ENCODE measurements at regions not wholly inside any gene's neighbourhood (a gene's known extent, or its start where the extent isn't known, plus 50 kb on each side); places are given as distances from the start of the nearest gene placed in this dataset.

- no peaks in the 10 kb centered on the region for H3K9me3 ChIP-seq (ENCODE audit: control insufficient read depth, insufficient read depth, low read length)
- no peaks in the 10 kb centered on the region for H3K27me3 ChIP-seq (ENCODE audit: control insufficient read depth, low read length)
- no peaks in the 10 kb centered on the region for H3K9me2 ChIP-seq (replicated peaks; ENCODE audit: control insufficient read depth, low read length)
- TF ChIP-seq CTCF (IDR thresholded peaks at IDR 0.05; ENCODE audit: low read depth, low read length, poor library complexity, severe bottlenecking) = no peak
- TF ChIP-seq EZH2phosphoT487 (IDR thresholded peaks at IDR 0.05; ENCODE audit: borderline replicate concordance, low read length) = no peak
- no peaks in the 10 kb centered on the region for H3K4me1 ChIP-seq (ENCODE audit: control insufficient read depth, low read length)
- no peaks in the 10 kb centered on the region for H3K79me2 ChIP-seq (ENCODE audit: control insufficient read depth, low read length)
- no peak overlapping the region for H3K4me2 ChIP-seq (ENCODE audit: low read length)
- no peaks in the 10 kb centered on the region for H4K20me1 ChIP-seq (ENCODE audit: control insufficient read depth, insufficient read depth, low read depth, low read length)
- H3K27ac ChIP-seq (ENCODE audit: low read depth, low read length) = no peak overlapping the region
- no peaks in the 10 kb centered on the region for H3F3A ChIP-seq (ENCODE audit: control insufficient read depth, insufficient read depth)
- H3K4me3 ChIP-seq (ENCODE audit: low read length) = no peak overlapping the region
- no peaks in the 10 kb centered on the region for H3K36me3 ChIP-seq (ENCODE audit: control insufficient read depth, low read length)
Observed at GRCh38 chr5:58041884-58042283, 418.0 kb downstream of the PLK2 start.

DNA sequence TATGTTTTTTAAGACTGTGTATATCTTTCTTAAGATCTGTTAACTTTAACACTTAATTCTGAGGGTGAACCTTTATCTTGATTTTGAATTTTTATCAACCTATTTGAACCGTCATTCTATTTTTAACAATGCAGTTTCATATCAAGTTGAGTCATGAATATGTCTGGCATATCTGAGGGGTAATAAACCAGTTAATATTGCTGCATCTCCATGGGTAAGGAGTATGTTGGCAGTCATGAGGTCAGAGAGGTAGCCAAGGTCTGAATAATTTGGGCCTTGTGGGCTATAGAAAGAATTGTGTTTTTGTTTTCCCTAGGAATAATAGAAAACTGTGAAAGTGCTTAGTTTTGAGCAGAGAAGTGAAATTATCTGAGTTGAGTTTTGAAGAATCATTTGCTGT, 419.0 kb downstream of the PLK2 start:
- H3F3A ChIP-seq (ENCODE audit: control insufficient read depth, insufficient read depth) = no peaks in the 10 kb centered on the region
- H3K4me1 ChIP-seq (ENCODE audit: control insufficient read depth, low read length) = no peaks in the 10 kb centered on the region
- H3K9me3 ChIP-seq (ENCODE audit: control insufficient read depth, insufficient read depth, low read length) = no peaks in the 10 kb centered on the region
- H3K36me3 ChIP-seq (ENCODE audit: control insufficient read depth, low read length) = no peaks in the 10 kb centered on the region
- no peaks in the 10 kb centered on the region for H3K9me2 ChIP-seq (replicated peaks; ENCODE audit: control insufficient read depth, low read length)
- no peak overlapping the region for H3K27ac ChIP-seq (ENCODE audit: low read depth, low read length)
- no peaks in the 10 kb centered on the region for H4K20me1 ChIP-seq (ENCODE audit: control insufficient read depth, insufficient read depth, low read depth, low read length)
- no peak overlapping the region for H3K4me3 ChIP-seq (ENCODE audit: low read length)
- no peaks in the 10 kb centered on the region for H3K79me2 ChIP-seq (ENCODE audit: control insufficient read depth, low read length)
- no peak overlapping the region for H3K4me2 ChIP-seq (ENCODE audit: low read length)
- TF ChIP-seq CTCF (IDR thresholded peaks at IDR 0.05; ENCODE audit: low read depth, low read length, poor library complexity, severe bottlenecking) = no peak
- TF ChIP-seq EZH2phosphoT487 (IDR thresholded peaks at IDR 0.05; ENCODE audit: borderline replicate concordance, low read length) = no peak
- no peaks in the 10 kb centered on the region for H3K27me3 ChIP-seq (ENCODE audit: control insufficient read depth, low read length)

DNA sequence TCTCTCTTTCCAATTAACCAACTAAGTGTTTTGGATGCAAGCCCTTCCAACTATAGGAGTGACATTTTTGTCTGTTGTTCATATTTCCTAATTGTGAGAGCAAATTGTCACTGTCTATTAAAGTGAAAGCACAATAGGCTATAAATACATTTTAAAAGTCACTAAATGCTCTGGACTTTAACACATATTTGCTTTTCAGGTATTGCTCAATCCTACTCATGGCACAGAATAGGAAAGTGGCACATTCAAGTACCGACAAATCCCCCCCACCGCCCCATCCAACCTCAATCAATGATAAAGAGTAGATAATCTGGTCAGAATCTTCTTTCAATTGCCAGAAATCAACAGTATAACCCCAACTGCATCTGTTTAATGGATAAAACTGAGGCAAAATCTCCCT, 419.8 kb downstream of the PLK2 start:
- no peaks in the 10 kb centered on the region for H3K4me1 ChIP-seq (ENCODE audit: control insufficient read depth, low read length)
- H3K9me3 ChIP-seq (ENCODE audit: control insufficient read depth, insufficient read depth, low read length) = no peaks in the 10 kb centered on the region
- no peak overlapping the region for H3K4me2 ChIP-seq (ENCODE audit: low read length)

More for the DNA sequence above, 419.8 kb downstream of the PLK2 start:
- no peaks in the 10 kb centered on the region for H3F3A ChIP-seq (ENCODE audit: control insufficient read depth, insufficient read depth)
- no peak overlapping the region for H3K4me3 ChIP-seq (ENCODE audit: low read length)
- no peak for TF ChIP-seq EZH2phosphoT487 (IDR thresholded peaks at IDR 0.05; ENCODE audit: borderline replicate concordance, low read length)
- no peak for TF ChIP-seq CTCF (IDR thresholded peaks at IDR 0.05; ENCODE audit: low read depth, low read length, poor library complexity, severe bottlenecking)
- no peak overlapping the region for H3K27ac ChIP-seq (ENCODE audit: low read depth, low read length)
- H3K79me2 ChIP-seq (ENCODE audit: control insufficient read depth, low read length) = no peaks in the 10 kb centered on the region
- H4K20me1 ChIP-seq (ENCODE audit: control insufficient read depth, insufficient read depth, low read depth, low read length) = no peaks in the 10 kb centered on the region
- no peaks in the 10 kb centered on the region for H3K36me3 ChIP-seq (ENCODE audit: control insufficient read depth, low read length)
- H3K27me3 ChIP-seq (ENCODE audit: control insufficient read depth, low read length) = no peaks in the 10 kb centered on the region
- H3K9me2 ChIP-seq (replicated peaks; ENCODE audit: control insufficient read depth, low read length) = no peaks in the 10 kb centered on the region

All from DOHH2 (cell line).